HG03039 (cell line): ENCODE measurements at regions not wholly inside any gene's neighbourhood (a gene's known extent, or its start where the extent isn't known, plus 50 kb on each side); places are given as distances from the start of the nearest gene placed in this dataset.
"Not testable (repeated sequence)": the region's sequence is repeated elsewhere in the genome, so short reads cannot be mapped to it uniquely, and the experiment has no call there.

Source experiments
- ATAC-seq: cut with Tn5 transposase; IDR thresholded peaks from one replicate; pipeline ENCODE4 v1.9.1; 2021; ENCODE audit warnings: mild to moderate bottlenecking, moderate library complexity; ENCODE audit not compliant: unreplicated experiment

GRCh38 chr14:65957631-65958205 is 528.5 kb upstream of the CCDC196 start:
- ATAC-seq, result no peak

- no peak for ATAC-seq
Observed at GRCh38 chr14:65958664-65959562, 527.3 kb upstream of the CCDC196 start.

GRCh38 chr14:65959563-65960024 is 526.6 kb upstream of the CCDC196 start:
- no peak for ATAC-seq

- ATAC-seq, result no peak
Observed at GRCh38 chr14:65961004-65961403, 525.2 kb upstream of the CCDC196 start.

- ATAC-seq, result no peak
Observed at GRCh38 chr14:65962952-65963351, 523.2 kb upstream of the CCDC196 start.

GRCh38 chr14:65964366-65964765 is 521.8 kb upstream of the CCDC196 start:
- ATAC-seq, result no peak

- ATAC-seq, result no peak
Observed at GRCh38 chr14:65966188-65966587, 520.0 kb upstream of the CCDC196 start.

GRCh38 chr14:65972346-65972870 is 513.8 kb upstream of the CCDC196 start:
- ATAC-seq, result no peak

GRCh38 chr14:65972891-65973290 is 513.3 kb upstream of the CCDC196 start:
- no peak for ATAC-seq

- no peak for ATAC-seq
Observed at GRCh38 chr14:65975865-65976264, 510.3 kb upstream of the CCDC196 start.

- ATAC-seq, result no peak
Observed at GRCh38 chr14:65976761-65977404, 509.3 kb upstream of the CCDC196 start.

GRCh38 chr14:65981192-65981843 is 504.9 kb upstream of the CCDC196 start:
- no peak for ATAC-seq

- no peak for ATAC-seq
Observed at GRCh38 chr14:65986041-65986440, 500.1 kb upstream of the CCDC196 start.

GRCh38 chr14:65989981-65990380 is 496.2 kb upstream of the CCDC196 start:
- no peak for ATAC-seq

- no peak for ATAC-seq
Observed at GRCh38 chr14:65991104-65991503, 495.1 kb upstream of the CCDC196 start.

- ATAC-seq, result not testable (repeated sequence)
Observed at GRCh38 chr14:65991935-65992334, 494.2 kb upstream of the CCDC196 start.

- no peak for ATAC-seq
Observed at GRCh38 chr14:65993103-65993502, 493.1 kb upstream of the CCDC196 start.

- no peak for ATAC-seq
Observed at GRCh38 chr14:65993996-65994395, 492.2 kb upstream of the CCDC196 start.

- ATAC-seq, result no peak
Observed at GRCh38 chr14:65997347-65997746, 488.8 kb upstream of the CCDC196 start.

GRCh38 chr14:65999865-66000264 is 486.3 kb upstream of the CCDC196 start:
- no peak for ATAC-seq

- ATAC-seq, result no peak
Observed at GRCh38 chr14:66000766-66001165, 485.4 kb upstream of the CCDC196 start.
